SIG-M5 (cell line): ENCODE measurements at regions not wholly inside any gene's neighbourhood (a gene's known extent, or its start where the extent isn't known, plus 50 kb on each side); places are given as distances from the start of the nearest gene placed in this dataset.

Experiments used
- DNase-seq: peaks from one replicate; lab custom pipeline; 2025; lab: John Stamatoyannopoulos, UW

- DNase-seq, result no peak
Measured at GRCh38 chr15:94677202-94677790, 445.9 kb downstream of the MCTP2 start.

- no peak for DNase-seq
Measured at GRCh38 chr15:94682171-94682570, 450.8 kb downstream of the MCTP2 start.

GRCh38 chr15:94683902-94684301, 452.5 kb downstream of the MCTP2 start:
- DNase-seq, result no peak

- DNase-seq, result no peak
Measured at GRCh38 chr15:94691169-94691568, 459.8 kb downstream of the MCTP2 start.

GRCh38 chr15:94692710-94693109, 461.3 kb downstream of the MCTP2 start:
- no peak for DNase-seq

- DNase-seq, result no peak
Measured at GRCh38 chr15:94700211-94700610, 468.9 kb downstream of the MCTP2 start.

- DNase-seq, result no peak
Measured at GRCh38 chr15:94701281-94701985, 470.1 kb downstream of the MCTP2 start.

- DNase-seq, result no peak
Measured at GRCh38 chr15:94703596-94703995, 472.2 kb downstream of the MCTP2 start.

- no peak for DNase-seq
Measured at GRCh38 chr15:94704421-94704820, 473.1 kb downstream of the MCTP2 start.

- no peak for DNase-seq
Measured at GRCh38 chr15:94704946-94705345, 473.6 kb downstream of the MCTP2 start.

- DNase-seq, result no peak
Measured at GRCh38 chr15:94709319-94709718, 478.0 kb downstream of the MCTP2 start.

- no peak for DNase-seq
Measured at GRCh38 chr15:94722024-94722636, 490.8 kb downstream of the MCTP2 start.

- no peak for DNase-seq
Measured at GRCh38 chr15:94723801-94724200, 492.4 kb downstream of the MCTP2 start.

- no peak for DNase-seq
Measured at GRCh38 chr15:94731286-94731685, 499.9 kb downstream of the MCTP2 start.

GRCh38 chr15:94734460-94734859, 503.1 kb downstream of the MCTP2 start:
- no peak for DNase-seq

GRCh38 chr15:94736236-94736635, 504.9 kb downstream of the MCTP2 start:
- DNase-seq, result no peak

- DNase-seq, result no peak
Measured at GRCh38 chr15:94739639-94740038, 508.3 kb downstream of the MCTP2 start.

GRCh38 chr15:94740469-94740868, 509.1 kb downstream of the MCTP2 start:
- DNase-seq, result no peak

GRCh38 chr15:94743668-94744067, 512.3 kb downstream of the MCTP2 start:
- no peak for DNase-seq

GRCh38 chr15:94744080-94744793, 512.9 kb downstream of the MCTP2 start:
- no peak for DNase-seq

GRCh38 chr15:94745371-94745770, 514.0 kb downstream of the MCTP2 start:
- no peak for DNase-seq

- no peak for DNase-seq
Measured at GRCh38 chr15:94747510-94747909, 516.1 kb downstream of the MCTP2 start.
